ENCODE measurements at regions not wholly inside any gene's neighbourhood (a gene's known extent, or its start where the extent isn't known, plus 50 kb on each side); places are given as distances from the start of the nearest gene placed in this dataset.

DNA sequence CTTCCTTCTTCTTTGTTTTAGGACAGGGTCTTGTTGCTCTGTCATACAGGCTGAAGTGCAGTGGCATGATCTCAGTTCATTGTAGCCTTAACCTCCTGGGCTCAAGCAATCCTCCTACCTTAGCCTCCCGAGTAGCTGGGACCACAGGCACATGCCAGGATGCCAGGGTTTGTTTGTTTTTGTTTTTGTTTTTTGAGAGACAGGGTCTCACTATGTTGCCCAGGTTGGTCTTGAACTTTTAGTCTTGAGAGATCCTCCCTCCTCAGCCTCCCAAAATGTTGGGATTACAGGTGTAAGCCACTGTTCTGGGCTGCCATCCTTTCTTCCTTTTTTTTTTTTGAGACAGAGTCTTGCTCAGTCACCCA lies 56.5 kb upstream of the SLC45A1 start:
- no peak overlapping the region for H2AFZ ChIP-seq (ENCODE audit: low read length)
- H3K79me2 ChIP-seq (ENCODE audit: insufficient read depth, low read length) = no peaks in the 10 kb centered on the region
- H3K4me2 ChIP-seq (ENCODE audit: low read depth, low read length, poor library complexity, severe bottlenecking) = no peak overlapping the region
- H3K36me3 ChIP-seq (ENCODE audit: insufficient read depth, low read length) = no peaks in the 10 kb centered on the region
- no peaks in the 10 kb centered on the region for H3K4me1 ChIP-seq (ENCODE audit: insufficient read depth, low read length, poor library complexity, severe bottlenecking)
- no peak overlapping the region for H3K9ac ChIP-seq (ENCODE audit: low read depth, low read length, poor library complexity, severe bottlenecking)
- H3K9me2 ChIP-seq (replicated peaks; ENCODE audit: low read depth, low read length) = no peaks in the 10 kb centered on the region
- no peaks in the 10 kb centered on the region for H3F3A ChIP-seq (ENCODE audit: low read depth)
- H4K20me1 ChIP-seq (ENCODE audit: insufficient read depth, low read length, poor library complexity, severe bottlenecking) = no peaks in the 10 kb centered on the region
- no peaks in the 10 kb centered on the region for H3K9me3 ChIP-seq (ENCODE audit: insufficient read depth, low read depth, low read length)
- TF ChIP-seq, protein P1, sequence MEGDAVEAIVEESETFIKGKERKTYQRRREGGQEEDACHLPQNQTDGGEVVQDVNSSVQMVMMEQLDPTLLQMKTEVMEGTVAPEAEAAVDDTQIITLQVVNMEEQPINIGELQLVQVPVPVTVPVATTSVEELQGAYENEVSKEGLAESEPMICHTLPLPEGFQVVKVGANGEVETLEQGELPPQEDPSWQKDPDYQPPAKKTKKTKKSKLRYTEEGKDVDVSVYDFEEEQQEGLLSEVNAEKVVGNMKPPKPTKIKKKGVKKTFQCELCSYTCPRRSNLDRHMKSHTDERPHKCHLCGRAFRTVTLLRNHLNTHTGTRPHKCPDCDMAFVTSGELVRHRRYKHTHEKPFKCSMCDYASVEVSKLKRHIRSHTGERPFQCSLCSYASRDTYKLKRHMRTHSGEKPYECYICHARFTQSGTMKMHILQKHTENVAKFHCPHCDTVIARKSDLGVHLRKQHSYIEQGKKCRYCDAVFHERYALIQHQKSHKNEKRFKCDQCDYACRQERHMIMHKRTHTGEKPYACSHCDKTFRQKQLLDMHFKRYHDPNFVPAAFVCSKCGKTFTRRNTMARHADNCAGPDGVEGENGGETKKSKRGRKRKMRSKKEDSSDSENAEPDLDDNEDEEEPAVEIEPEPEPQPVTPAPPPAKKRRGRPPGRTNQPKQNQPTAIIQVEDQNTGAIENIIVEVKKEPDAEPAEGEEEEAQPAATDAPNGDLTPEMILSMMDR (conservative IDR thresholded peaks at IDR 0.05; ENCODE audit: low read length) = no peak
- H3K27me3 ChIP-seq (ENCODE audit: insufficient read depth, low read length, poor library complexity, severe bottlenecking) = no peaks in the 10 kb centered on the region
- H3K4me3 ChIP-seq (ENCODE audit: low read length, poor library complexity, severe bottlenecking) = no peak overlapping the region

DNA sequence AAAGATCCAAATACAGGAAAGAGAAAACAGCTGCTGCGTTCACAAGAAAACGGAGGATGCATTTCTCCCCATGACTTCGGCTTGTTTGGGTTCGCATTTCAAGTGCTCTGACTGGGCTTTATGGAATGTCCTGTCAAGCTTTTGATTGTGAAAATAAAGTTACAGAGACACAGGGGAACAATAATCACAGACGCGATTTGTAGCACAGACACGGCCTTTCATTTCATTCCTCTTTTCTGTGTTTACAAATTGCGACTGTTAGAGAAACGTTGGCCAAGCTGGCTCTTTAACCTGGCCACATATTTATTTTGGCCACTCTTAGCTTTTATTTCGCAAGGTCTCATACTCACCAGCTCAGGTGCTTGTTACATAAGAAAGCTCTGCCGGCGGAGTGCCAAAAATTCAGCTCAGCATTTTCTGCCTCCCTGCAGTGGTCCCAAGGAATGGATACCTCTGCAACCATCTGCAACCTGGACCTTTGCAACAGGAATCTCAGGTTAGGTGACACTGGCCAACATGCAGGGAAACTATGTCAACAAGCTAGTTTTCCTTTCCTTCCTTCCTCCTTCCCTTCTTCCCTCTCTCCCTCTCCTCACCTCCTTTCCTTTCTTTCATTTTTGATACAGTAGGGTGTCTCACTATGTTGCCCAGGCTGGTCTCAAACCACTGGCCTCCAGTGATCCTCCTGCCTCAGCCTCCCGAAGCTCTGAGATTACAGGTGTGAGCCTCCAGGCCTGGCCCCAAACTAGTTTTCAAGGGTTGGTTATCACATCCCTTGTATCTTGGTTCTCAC lies 58.2 kb upstream of the SLC45A1 start:
- no peak overlapping the region for H3K4me2 ChIP-seq (ENCODE audit: low read depth, low read length, poor library complexity, severe bottlenecking)

DNA sequence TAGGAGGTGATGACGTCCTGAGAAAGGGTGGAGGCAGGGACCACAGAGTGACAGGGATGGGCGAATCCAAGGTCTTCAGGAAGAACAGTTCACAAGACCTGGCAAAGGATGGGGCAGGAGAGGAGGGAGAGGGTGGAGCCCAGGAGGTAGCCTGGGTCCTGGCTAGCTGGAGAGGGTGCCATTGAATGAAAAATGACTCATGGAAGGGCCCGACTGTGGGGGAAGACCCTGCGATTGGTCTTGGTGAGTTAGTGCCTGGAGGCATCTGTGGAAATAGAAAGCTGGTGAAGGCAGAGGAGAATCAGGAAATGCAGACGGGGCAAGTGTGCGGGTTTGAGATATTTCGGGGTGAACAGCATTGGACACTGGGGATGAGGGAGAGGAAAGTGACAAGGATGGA lies 60.3 kb upstream of the SLC45A1 start:
- Histone ChIP-seq H3K4me2 (ENCODE audit: low read depth, low read length, poor library complexity, severe bottlenecking) (no peak overlapping the region), H3K36me3 (ENCODE audit: insufficient read depth, low read length) (no peaks in the 10 kb centered on the region), H3K4me1 (ENCODE audit: insufficient read depth, low read length, poor library complexity, severe bottlenecking) (no peaks in the 10 kb centered on the region), H3K27me3 (ENCODE audit: insufficient read depth, low read length, poor library complexity, severe bottlenecking) (no peaks in the 10 kb centered on the region), H3K79me2 (ENCODE audit: insufficient read depth, low read length) (no peaks in the 10 kb centered on the region), H3K9me2 (replicated peaks; ENCODE audit: low read depth, low read length) (no peaks in the 10 kb centered on the region), H3K9me3 (ENCODE audit: insufficient read depth, low read depth, low read length) (no peaks in the 10 kb centered on the region), H3K9ac (ENCODE audit: low read depth, low read length, poor library complexity, severe bottlenecking) (no peak overlapping the region), H3F3A (ENCODE audit: low read depth) (no peaks in the 10 kb centered on the region), H4K20me1 (ENCODE audit: insufficient read depth, low read length, poor library complexity, severe bottlenecking) (no peaks in the 10 kb centered on the region), H2AFZ (ENCODE audit: low read length) (no peak overlapping the region), H3K4me3 (ENCODE audit: low read length, poor library complexity, severe bottlenecking) (no peak overlapping the region)
- no peak for TF ChIP-seq EZH2phosphoT487 (IDR thresholded peaks at IDR 0.05; ENCODE audit: borderline replicate concordance)
- TF ChIP-seq, protein P1 (conservative IDR thresholded peaks at IDR 0.05; ENCODE audit: low read length) = no peak

More for the DNA sequence above, 58.2 kb upstream of the SLC45A1 start:
- Histone ChIP-seq H3K36me3 (ENCODE audit: insufficient read depth, low read length) (no peaks in the 10 kb centered on the region), H3K4me1 (ENCODE audit: insufficient read depth, low read length, poor library complexity, severe bottlenecking) (no peaks in the 10 kb centered on the region), H3K4me3 (ENCODE audit: low read length, poor library complexity, severe bottlenecking) (no peak overlapping the region), H3F3A (ENCODE audit: low read depth) (no peaks in the 10 kb centered on the region), H3K9ac (ENCODE audit: low read depth, low read length, poor library complexity, severe bottlenecking) (no peak overlapping the region), H3K9me2 (replicated peaks; ENCODE audit: low read depth, low read length) (no peaks in the 10 kb centered on the region), H4K20me1 (ENCODE audit: insufficient read depth, low read length, poor library complexity, severe bottlenecking) (no peaks in the 10 kb centered on the region), H3K79me2 (ENCODE audit: insufficient read depth, low read length) (no peaks in the 10 kb centered on the region), H3K27me3 (ENCODE audit: insufficient read depth, low read length, poor library complexity, severe bottlenecking) (no peaks in the 10 kb centered on the region), H2AFZ (ENCODE audit: low read length) (no peak overlapping the region), H3K9me3 (ENCODE audit: insufficient read depth, low read depth, low read length) (no peaks in the 10 kb centered on the region)
- no peak for TF ChIP-seq EZH2phosphoT487 (IDR thresholded peaks at IDR 0.05; ENCODE audit: borderline replicate concordance)
- TF ChIP-seq, protein P1 (conservative IDR thresholded peaks at IDR 0.05; ENCODE audit: low read length) = no peak

Measured in Loucy (cell line).